Activated effector memory CD4-positive, alpha-beta T cell treated with Interleukin-2 at 50 U/mL for 16 hours (primary cell): ENCODE measurements at regions not wholly inside any gene's neighbourhood (a gene's known extent, or its start where the extent isn't known, plus 50 kb on each side); places are given as distances from the start of the nearest gene placed in this dataset.
"Not testable (repeated sequence)": the region's sequence is repeated elsewhere in the genome, so short reads cannot be mapped to it uniquely, and the experiment has no call there.

ENCODE experiments used
- DNase-seq: peaks from one replicate; pipeline ENCODE4 v3.0.0-alpha.2; 2020

GRCh38 chr13:73832825-73833224 is 301.4 kb downstream of the KLF12 start:
- DNase-seq: no peak

GRCh38 chr13:73832128-73832588 is 302.0 kb downstream of the KLF12 start:
- DNase-seq: no peak

- no peak for DNase-seq
Observed at GRCh38 chr13:73829416-73829815, 304.8 kb downstream of the KLF12 start.

GRCh38 chr13:73828811-73829210 is 305.4 kb downstream of the KLF12 start:
- DNase-seq: no peak

- no peak for DNase-seq
Observed at GRCh38 chr13:73827434-73827833, 306.8 kb downstream of the KLF12 start.

- no peak for DNase-seq
Observed at GRCh38 chr13:73825143-73825542, 309.1 kb downstream of the KLF12 start.

- DNase-seq: no peak
Observed at GRCh38 chr13:73822668-73823592, 311.3 kb downstream of the KLF12 start.

GRCh38 chr13:73820688-73821087 is 313.5 kb downstream of the KLF12 start:
- DNase-seq: no peak

- DNase-seq: no peak
Observed at GRCh38 chr13:73820285-73820684, 313.9 kb downstream of the KLF12 start.

- no peak for DNase-seq
Observed at GRCh38 chr13:73819711-73820110, 314.5 kb downstream of the KLF12 start.

GRCh38 chr13:73816702-73817101 is 317.5 kb downstream of the KLF12 start:
- DNase-seq: no peak

GRCh38 chr13:73815796-73816195 is 318.4 kb downstream of the KLF12 start:
- DNase-seq: no peak

GRCh38 chr13:73810647-73811046 is 323.6 kb downstream of the KLF12 start:
- DNase-seq: no peak

GRCh38 chr13:73809561-73809960 is 324.6 kb downstream of the KLF12 start:
- DNase-seq: no peak

GRCh38 chr13:73808318-73808717 is 325.9 kb downstream of the KLF12 start:
- DNase-seq: no peak

GRCh38 chr13:73805326-73805958 is 328.8 kb downstream of the KLF12 start:
- not testable (repeated sequence) for DNase-seq

- no peak for DNase-seq
Observed at GRCh38 chr13:73803997-73804396, 330.2 kb downstream of the KLF12 start.

GRCh38 chr13:73800011-73800410 is 334.2 kb downstream of the KLF12 start:
- DNase-seq: no peak

- DNase-seq: no peak
Observed at GRCh38 chr13:73794755-73795154, 339.4 kb downstream of the KLF12 start.

GRCh38 chr13:73793361-73793760 is 340.8 kb downstream of the KLF12 start:
- DNase-seq: no peak

GRCh38 chr13:73792796-73793195 is 341.4 kb downstream of the KLF12 start:
- DNase-seq: no peak

GRCh38 chr13:73782450-73783449 is 351.5 kb downstream of the KLF12 start:
- no peak for DNase-seq

GRCh38 chr13:73781384-73781783 is 352.8 kb downstream of the KLF12 start:
- DNase-seq: no peak
